Pancreas (tissue), 10 donors: ENCODE measurements at regions not wholly inside any gene's neighbourhood (a gene's known extent, or its start where the extent isn't known, plus 50 kb on each side); places are given as distances from the start of the nearest gene placed in this dataset.

Experiments used
- ATAC-seq, 4 donors: fragments of 200-7000 bp; cut with Tn5 transposase; one replicate each; pipeline versions ENCODE4 v1.8.0 to v1.9.1; 2020; ENCODE audit warnings: mild to moderate bottlenecking in 4 of 4, moderate library complexity in 4 of 4
- DNase-seq, 6 donors: peaks; one replicate each; pipeline ENCODE4 v3.0.0-alpha.2; 2020
- FAIRE-seq: peaks from 2 replicates; lab custom pipeline; 2012; peaks lifted over from hg19 to GRCh38; lab: Jason Lieb, UNC
- H3K27ac ChIP-seq, 4 donors: fragments of 200-600 bp; sonication (generic); 1 replicate in 3 of 4; 2 replicates in 1 of 4; pipeline versions ENCODE4 v1.5.0 to v1.8.0; 2020
- H3K27me3 ChIP-seq, 4 donors: fragments of 200-600 bp; one replicate each; pipeline ENCODE4 v1.8.0; 2021
- H3K36me3 ChIP-seq, 3 donors: fragments of 200-600 bp; sonication (generic) in 1 of 3; one replicate each; pipeline versions ENCODE4 v1.5.0 to v1.8.0; 2020 to 2021
- H3K4me1 ChIP-seq, 3 donors: fragments of 200-600 bp; one replicate each; pipeline ENCODE4 v1.8.0; 2021
- H3K4me3 ChIP-seq, 4 donors: fragments of 200-600 bp; sonication (generic) in 2 of 4; one replicate each; pipeline versions ENCODE4 v1.5.0 to v1.8.0; 2020 to 2021
- H3K9me3 ChIP-seq, 4 donors: fragments of 200-600 bp; one replicate each; pipeline ENCODE4 v1.8.0; 2021
- CTCF ChIP-seq, 4 donors: fragments of 200-600 bp; sonication (generic) in 3 of 4; IDR thresholded peaks; one replicate each; pipeline versions ENCODE4 v1.5.0 to v1.8.0; 2021; ENCODE audit warnings: antibody characterized with exemption in 4 of 4
- WGBS, 2 donors: extraction: QIAGEN DNeasy Blood & Tissue Kit; methylation state at CpG; one replicate each; pipeline ENCODE4 v1.1.7; 2013; 5-methylcytosine and 5-hydroxymethylcytosine counted together
- intact Hi-C, 3 donors: fragments of 100-400 bp; cut with DNase I; formaldehyde crosslinking; loops; one replicate each; pipeline versions ENCODE4 v1.11.1 to v1.14.2; 2022
- donor health status: healthy with polysubstance abuse.
- donor health status: DM: no; HTN: no; CAD: no; lungs with moderate emphysema.
- donor health status: DM: no; HTN: no; CAD: no.
- donor health status: control.
- donor health status: control.
- donor health status: Bipolar disorder and iron deficiency.
- donor health status: DM: yes; HTN: yes; CAD: no.
- donor health status: DM: no; HTN: no; CAD: no.
- donor health status: DM: no; HTN: no; CAD: no.
- donor health status: DM: yes; HTN: yes; CAD: no.

- H3K9me3 ChIP-seq = no peaks in the 10 kb centered on the region
- intact Hi-C loops = no loop called here
- H3K27me3 ChIP-seq = peaks cover 0 to 14% (median 0%) of the 10 kb centered on the region in 4 donors
- peak in 1 of 6 donors; percentile 35 for DNase-seq
- no peak for TF ChIP-seq CTCF (IDR thresholded peaks at IDR 0.05)
- ATAC-seq = peak in 3 of 4 donors; percentile 46 to 79 (median 46)
- H3K27ac ChIP-seq = no peak overlapping the region
- WGBS, 2 donors = 7 to 13% methylated on average over 23 of the region's 23 CpGs
- H3K36me3 ChIP-seq = no peaks in the 10 kb centered on the region
- no peak for FAIRE-seq
- H3K4me1 ChIP-seq = no peaks in the 10 kb centered on the region
- H3K4me3 ChIP-seq = no peak overlapping the region
Observed at GRCh38 chr11:115959081-115959486, 454.9 kb upstream of the CADM1 start.

GRCh38 chr11:115958089-115959000 is 454.1 kb upstream of the CADM1 start:
- ATAC-seq (peak in 2 of 4 donors; percentile 15 to 32), DNase-seq (peak in 1 of 6 donors; percentile 32), FAIRE-seq (no peak)
- H3K27me3 ChIP-seq = peaks cover 0 to 14% (median 0%) of the 10 kb centered on the region in 4 donors
- 74 to 79% methylated on average over 20 of the region's 20 CpGs for WGBS, 2 donors
- H3K4me1 ChIP-seq = no peaks in the 10 kb centered on the region
- intact Hi-C loops = no loop called here
- H3K4me3 ChIP-seq = no peak overlapping the region
- TF ChIP-seq CTCF (IDR thresholded peaks at IDR 0.05) = no peak
- no peaks in the 10 kb centered on the region for H3K36me3 ChIP-seq
- H3K27ac ChIP-seq = no peak overlapping the region
- no peaks in the 10 kb centered on the region for H3K9me3 ChIP-seq

- Histone ChIP-seq H3K4me1 (no peaks in the 10 kb centered on the region), H3K27me3 (peaks cover 0 to 14% (median 0%) of the 10 kb centered on the region in 4 donors), H3K27ac (no peak overlapping the region), H3K36me3 (no peaks in the 10 kb centered on the region), H3K4me3 (no peak overlapping the region), H3K9me3 (no peaks in the 10 kb centered on the region)
- 67 to 74% methylated on average over 2 of the region's 2 CpGs for WGBS, 2 donors
- intact Hi-C loops = no loop called here
- FAIRE-seq (no peak), ATAC-seq (no peak), DNase-seq (no peak)
- no peak for TF ChIP-seq CTCF (IDR thresholded peaks at IDR 0.05)
Observed at GRCh38 chr11:115955803-115956202, 451.6 kb upstream of the CADM1 start.

- ATAC-seq (no peak), DNase-seq (no peak), FAIRE-seq (no peak)
- no peak for TF ChIP-seq CTCF (IDR thresholded peaks at IDR 0.05)
- Histone ChIP-seq H3K4me1 (no peaks in the 10 kb centered on the region), H3K9me3 (no peaks in the 10 kb centered on the region), H3K27me3 (no peaks in the 10 kb centered on the region), H3K4me3 (no peak overlapping the region), H3K27ac (no peak overlapping the region), H3K36me3 (no peaks in the 10 kb centered on the region)
- 69 to 81% methylated on average over 2 of the region's 2 CpGs for WGBS, 2 donors
- intact Hi-C loops = no loop called here
Observed at GRCh38 chr11:115950660-115951059, 446.4 kb upstream of the CADM1 start.

- WGBS, 2 donors = 74 to 81% methylated on average over 8 of the region's 8 CpGs
Observed at GRCh38 chr11:115944596-115944995, 440.4 kb upstream of the CADM1 start.

More at GRCh38 chr11:115944596-115944995, 440.4 kb upstream of the CADM1 start:
- no peak for TF ChIP-seq CTCF (IDR thresholded peaks at IDR 0.05)
- intact Hi-C loops = no loop called here
- Histone ChIP-seq H3K4me3 (no peak overlapping the region), H3K4me1 (no peaks in the 10 kb centered on the region), H3K36me3 (no peaks in the 10 kb centered on the region), H3K27me3 (no peaks in the 10 kb centered on the region), H3K9me3 (no peaks in the 10 kb centered on the region), H3K27ac (no peak overlapping the region)
- ATAC-seq = no peak
- DNase-seq = no peak
- FAIRE-seq = no peak
